Heart left ventricle (tissue), 13 donors: ENCODE measurements at regions not wholly inside any gene's neighbourhood (a gene's known extent, or its start where the extent isn't known, plus 50 kb on each side); places are given as distances from the start of the nearest gene placed in this dataset.

Experiments used
- CTCF ChIP-seq, 12 donors: fragments of 200-600 bp; sonication (generic) in 4 of 12; IDR thresholded peaks; one replicate each; pipeline versions ENCODE4 v1.5.0 to v1.8.0; 2018 to 2022; ENCODE audit warnings: antibody characterized with exemption in 12 of 12, mild to moderate bottlenecking in 5 of 12
- POLR2A ChIP-seq, 2 donors: fragments of 450-650 bp; IDR thresholded peaks; one replicate each; pipeline ENCODE4 v1.6.1; 2017; ENCODE audit warnings: antibody characterized with exemption in 2 of 2, mild to moderate bottlenecking in 2 of 2, moderate library complexity in 2 of 2
- donor health status: ischemic (EF 13 %, LVEDD 7.1; RV severe dilation, severe dysfunction).
- donor health status: DM: no; HTN: yes; CAD: no.
- donor health status: DM: no; HTN: no; CAD: no.
- donor health status: ischemic (EF 25% LVEDD 6.9; RV normal size, moderate dysfunction).
- donor health status: ischemic (EF 25% LVEDD 5.7; RV mildly dilated, moderate dysfunction).
- donor health status: ischemic (EF 35%, LVEDD 5.7; RV mildly dilated, moderate dysfunction).
- donor health status: nonischemic (EF 11% LVEDD 7.7; RV severe dilation, severe dysfunction).
- donor health status: DM: yes; HTN: yes; CAD: no.
- donor health status: PGD.
- donor health status: ischemic (EF 29% LVEDD 5.4; RV normal size, mild dysfunction).
- donor health status: nonischemic (EF 23%, LVEDD 6.1; RV moderate dilation, normal function).

- no peak for TF ChIP-seq CTCF (IDR thresholded peaks at IDR 0.05)
- TF ChIP-seq POLR2A (IDR thresholded peaks at IDR 0.05), result no peak
Observed at GRCh38 chr12:59282999-59283398, 312.8 kb upstream of the SLC16A7 start.
